OCI-LY3 (cell line): ENCODE measurements at regions not wholly inside any gene's neighbourhood (a gene's known extent, or its start where the extent isn't known, plus 50 kb on each side); places are given as distances from the start of the nearest gene placed in this dataset.
"Not testable (repeated sequence)": the region's sequence is repeated elsewhere in the genome, so short reads cannot be mapped to it uniquely, and the experiment has no call there.

ENCODE experiments used
- H2AFZ ChIP-seq: fragments of 200-600, 300-600 bp; shearing (Covaris generic); 2 replicates; pipeline ENCODE4 v1.6.0; 2014; ENCODE audit warnings: antibody characterized with exemption, low read depth, low read length
- H3K27ac ChIP-seq: fragments of 200-600, 300-600 bp; sonication (generic); 2 replicates; pipeline ENCODE4 v1.5.1; 2014; ENCODE audit warnings: mild to moderate bottlenecking, low read length, moderate library complexity, mixed read lengths
- H3K27me3 ChIP-seq: fragments of 200-600, 300-600 bp; sonication (generic); 2 replicates; pipeline ENCODE4 v1.6.1; 2014; ENCODE audit warnings: low read depth, low read length, mixed read lengths
- H3K36me3 ChIP-seq: fragments of 200-600, 300-600 bp; sonication (generic); replicated peaks from 2 replicates; pipeline ENCODE3; 2014; ENCODE audit warnings: low read depth, low read length, mixed read lengths
- H3K4me1 ChIP-seq: fragments of 300-600, 200-600 bp; sonication (generic); 2 replicates; pipeline ENCODE4 v1.6.1; 2014; ENCODE audit warnings: low read length, mixed read lengths
- H3K4me2 ChIP-seq: fragments of 200-600, 300-600 bp; sonication (generic); 2 replicates; pipeline ENCODE4 v1.6.1; 2014; ENCODE audit warnings: low read length, mixed read lengths
- H3K4me3 ChIP-seq: fragments of 300-600, 200-600 bp; sonication (generic); 2 replicates; pipeline ENCODE4 v1.5.1; 2014; ENCODE audit warnings: antibody characterized with exemption, mild to moderate bottlenecking, low read length, moderate library complexity
- H3K79me2 ChIP-seq: fragments of 300-600, 200-600 bp; shearing (Covaris generic); 2 replicates; pipeline ENCODE4 v1.6.1; 2014; ENCODE audit warnings: mild to moderate bottlenecking, low read length, mixed read lengths
- H3K9ac ChIP-seq: fragments of 300-600, 200-600 bp; shearing (Covaris generic); 2 replicates; pipeline ENCODE4 v1.6.0; 2014; ENCODE audit warnings: mild to moderate bottlenecking, low read length, moderate library complexity
- H3K9me3 ChIP-seq: fragments of 200-600, 300-600 bp; shearing (Covaris generic); 2 replicates; pipeline ENCODE4 v1.6.1; 2014; ENCODE audit warnings: low read length, mixed read lengths; ENCODE audit not compliant: insufficient read depth
- H4K20me1 ChIP-seq: fragments of 200-600, 300-600 bp; sonication (generic); 2 replicates; pipeline ENCODE4 v1.6.1; 2016; ENCODE audit warnings: low read length, mixed read lengths; ENCODE audit not compliant: insufficient read depth
- EZH2phosphoT487 ChIP-seq: fragments of 200-600 bp; shearing (Covaris generic); IDR thresholded peaks from 2 replicates; pipeline ENCODE4 v1.6.1; 2018; ENCODE audit warnings: antibody characterized with exemption, mixed run types, low read depth
- TF ChIP-seq, protein P1 (sequence below): fragments of 200-600, 300-600 bp; sonication (generic); IDR thresholded peaks from 2 replicates; pipeline ENCODE4 v1.5.1; 2014; ENCODE audit warnings: antibody characterized with exemption, low read length, low read depth

GRCh38 chr1:221254813-221255212 lies 375.6 kb downstream of the HLX start:
- Histone ChIP-seq H3K27me3 (no peaks in the 10 kb centered on the region), H3K79me2 (no peaks in the 10 kb centered on the region), H3K9ac (no peak overlapping the region), H3K4me3 (no peak overlapping the region), H3K4me1 (no peaks in the 10 kb centered on the region), H3K9me3 (no peaks in the 10 kb centered on the region), H3K4me2 (no peak overlapping the region), H2AFZ (no peak overlapping the region), H3K36me3 (no peaks in the 10 kb centered on the region), H3K27ac (no peak overlapping the region), H4K20me1 (no peaks in the 10 kb centered on the region)
- no peak for TF ChIP-seq EZH2phosphoT487
- TF ChIP-seq, protein P1, sequence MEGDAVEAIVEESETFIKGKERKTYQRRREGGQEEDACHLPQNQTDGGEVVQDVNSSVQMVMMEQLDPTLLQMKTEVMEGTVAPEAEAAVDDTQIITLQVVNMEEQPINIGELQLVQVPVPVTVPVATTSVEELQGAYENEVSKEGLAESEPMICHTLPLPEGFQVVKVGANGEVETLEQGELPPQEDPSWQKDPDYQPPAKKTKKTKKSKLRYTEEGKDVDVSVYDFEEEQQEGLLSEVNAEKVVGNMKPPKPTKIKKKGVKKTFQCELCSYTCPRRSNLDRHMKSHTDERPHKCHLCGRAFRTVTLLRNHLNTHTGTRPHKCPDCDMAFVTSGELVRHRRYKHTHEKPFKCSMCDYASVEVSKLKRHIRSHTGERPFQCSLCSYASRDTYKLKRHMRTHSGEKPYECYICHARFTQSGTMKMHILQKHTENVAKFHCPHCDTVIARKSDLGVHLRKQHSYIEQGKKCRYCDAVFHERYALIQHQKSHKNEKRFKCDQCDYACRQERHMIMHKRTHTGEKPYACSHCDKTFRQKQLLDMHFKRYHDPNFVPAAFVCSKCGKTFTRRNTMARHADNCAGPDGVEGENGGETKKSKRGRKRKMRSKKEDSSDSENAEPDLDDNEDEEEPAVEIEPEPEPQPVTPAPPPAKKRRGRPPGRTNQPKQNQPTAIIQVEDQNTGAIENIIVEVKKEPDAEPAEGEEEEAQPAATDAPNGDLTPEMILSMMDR, result no peak

GRCh38 chr1:221256773-221257172 lies 377.5 kb downstream of the HLX start:
- no peaks in the 10 kb centered on the region for H3K79me2 ChIP-seq
- no peak overlapping the region for H3K9ac ChIP-seq
- H4K20me1 ChIP-seq, result no peaks in the 10 kb centered on the region
- H3K27me3 ChIP-seq, result no peaks in the 10 kb centered on the region
- no peaks in the 10 kb centered on the region for H3K9me3 ChIP-seq
- no peak overlapping the region for H3K4me2 ChIP-seq
- no peaks in the 10 kb centered on the region for H3K36me3 ChIP-seq
- no peak overlapping the region for H3K4me3 ChIP-seq
- H2AFZ ChIP-seq, result no peak overlapping the region
- TF ChIP-seq EZH2phosphoT487, result no peak
- TF ChIP-seq, protein P1, result no peak
- H3K4me1 ChIP-seq, result no peaks in the 10 kb centered on the region
- H3K27ac ChIP-seq, result no peak overlapping the region

DNA sequence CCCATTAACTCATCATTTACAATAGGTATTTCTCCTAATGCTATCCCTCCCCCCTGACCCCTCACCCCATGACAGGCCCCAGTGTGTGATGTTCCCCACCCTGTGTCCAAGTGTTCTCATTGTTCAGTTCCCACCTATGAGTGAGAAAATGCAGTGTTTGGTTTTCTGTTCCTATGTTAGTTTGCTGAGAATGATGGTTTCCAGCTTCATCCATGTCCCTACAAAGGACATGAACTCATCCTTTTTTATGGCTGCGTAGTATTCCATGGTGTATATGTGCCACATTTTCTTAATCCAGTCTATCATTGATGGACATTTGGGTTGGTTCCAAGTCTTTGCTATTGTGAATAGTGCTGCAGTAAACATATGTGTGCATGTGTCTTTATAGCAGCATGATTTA lies 378.3 kb downstream of the HLX start:
- H3K27ac ChIP-seq, H3K79me2 ChIP-seq, H3K9ac ChIP-seq, H2AFZ ChIP-seq, H3K36me3 ChIP-seq, H4K20me1 ChIP-seq, H3K4me2 ChIP-seq, H3K27me3 ChIP-seq, H3K4me3 ChIP-seq, H3K9me3 ChIP-seq, H3K4me1 ChIP-seq: not testable (repeated sequence)

DNA sequence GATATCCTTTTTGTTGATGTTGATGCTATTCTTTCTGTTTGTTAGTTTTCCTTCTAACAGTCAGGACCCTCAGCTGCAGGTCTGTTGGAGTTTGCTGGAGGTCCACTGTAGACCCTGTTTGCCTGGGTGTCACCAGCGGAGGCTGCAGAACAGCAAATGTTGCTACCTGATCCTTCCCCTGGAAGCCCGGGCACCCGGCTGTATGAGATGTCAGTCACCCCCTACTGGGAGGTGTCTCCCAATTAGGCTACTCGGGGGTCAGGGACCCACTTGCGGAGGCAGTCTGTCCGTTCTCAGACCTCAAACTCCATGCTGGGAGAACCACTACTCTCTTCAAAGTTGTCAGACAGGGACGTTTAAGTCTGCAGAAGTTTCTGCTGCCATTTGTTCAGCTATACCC lies 383.4 kb downstream of the HLX start:
- not testable (repeated sequence) for H4K20me1 ChIP-seq, H3K27me3 ChIP-seq, H3K27ac ChIP-seq, H3K9ac ChIP-seq, H2AFZ ChIP-seq, H3K36me3 ChIP-seq, H3K4me2 ChIP-seq, H3K79me2 ChIP-seq, H3K4me1 ChIP-seq, H3K4me3 ChIP-seq, H3K9me3 ChIP-seq

DNA sequence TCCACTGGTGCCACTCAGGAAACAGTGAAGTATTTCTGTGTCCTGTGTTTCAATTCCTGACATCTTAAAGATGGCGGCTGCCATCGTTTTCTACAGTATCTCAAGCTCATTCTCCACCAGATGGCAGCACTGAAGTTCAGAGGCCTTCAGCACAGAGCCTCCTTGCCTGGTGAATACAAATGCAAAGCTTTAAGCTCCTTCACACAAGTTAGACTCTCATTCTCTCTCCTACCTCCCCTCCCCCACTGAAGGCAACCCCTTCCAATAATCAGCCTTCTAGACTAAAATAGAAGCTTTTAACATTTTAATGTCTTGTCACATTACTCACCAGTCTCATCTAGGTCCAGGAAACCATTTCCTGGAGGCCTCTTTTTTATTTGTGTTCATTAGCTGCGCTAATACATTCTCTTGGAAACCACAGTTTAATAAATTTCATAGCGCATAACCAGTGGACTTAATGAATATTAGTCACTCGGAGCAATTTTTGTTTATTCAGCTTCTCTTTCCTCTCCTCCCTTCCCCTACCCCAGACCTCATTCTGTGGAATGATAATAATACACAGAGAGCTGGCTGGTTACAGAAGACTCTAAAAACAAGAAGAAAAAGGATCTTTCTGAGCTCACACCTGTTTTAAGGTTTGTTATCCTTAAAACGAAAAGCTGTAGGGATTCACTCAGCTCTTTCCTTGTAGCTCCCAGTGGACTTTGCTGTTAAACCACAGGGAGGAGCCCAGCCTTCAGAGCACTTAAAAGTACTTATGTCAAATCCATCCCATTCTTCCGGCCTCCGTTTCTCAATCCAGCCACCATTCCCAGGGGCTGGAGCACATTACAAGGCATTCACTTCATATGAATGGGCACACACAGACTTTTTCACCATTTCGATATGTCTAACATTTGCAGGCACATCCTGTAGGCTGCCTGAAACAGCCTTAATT lies 384.9 kb downstream of the HLX start:
- H3K36me3 ChIP-seq, result no peaks in the 10 kb centered on the region
- no peaks in the 10 kb centered on the region for H3K79me2 ChIP-seq
- H2AFZ ChIP-seq, result peak overlapping the region; percentile 100
- H3K4me2 ChIP-seq, result peak overlapping the region; percentile 41
- H4K20me1 ChIP-seq, result no peaks in the 10 kb centered on the region
- no peaks in the 10 kb centered on the region for H3K27me3 ChIP-seq
- TF ChIP-seq EZH2phosphoT487, result no peak
- TF ChIP-seq, protein P1, result peak; percentile 87
- H3K9me3 ChIP-seq, result no peaks in the 10 kb centered on the region
- no peak overlapping the region for H3K27ac ChIP-seq
- no peak overlapping the region for H3K4me3 ChIP-seq
- H3K9ac ChIP-seq, result no peak overlapping the region
- H3K4me1 ChIP-seq, result peaks cover 7% of the 10 kb centered on the region; the same call in 1 of the 2 replicates
